Progenitor cell of endocrine pancreas (in vitro differentiated cells): ENCODE measurements at regions not wholly inside any gene's neighbourhood (a gene's known extent, or its start where the extent isn't known, plus 50 kb on each side); places are given as distances from the start of the nearest gene placed in this dataset.

ENCODE experiments used
- DNase-seq: peaks from one replicate; pipeline ENCODE4 v3.0.0; 2021; ENCODE audit warnings: low spot score; ENCODE audit not compliant: unreplicated experiment
- H3K27ac Mint-ChIP-seq: 2 replicates; pipeline ENCODE4 v1.8.0; 2021; ENCODE audit warnings: mild to moderate bottlenecking, moderate library complexity, mixed read lengths
- H3K27me3 Mint-ChIP-seq: 2 replicates; pipeline ENCODE4 v1.8.0; 2021; ENCODE audit warnings: mixed read lengths
- H3K36me3 Mint-ChIP-seq: 2 replicates; pipeline ENCODE4 v1.8.0; 2022; ENCODE audit warnings: mixed read lengths; ENCODE audit not compliant: insufficient read depth
- H3K4me1 Mint-ChIP-seq: 2 replicates; pipeline ENCODE4 v1.8.0; 2021; ENCODE audit warnings: low read depth, mixed read lengths
- H3K4me3 Mint-ChIP-seq: 2 replicates; pipeline ENCODE4 v1.8.0; 2021; ENCODE audit warnings: low read depth, mild to moderate bottlenecking, moderate library complexity, mixed read lengths
- H3K9me3 Mint-ChIP-seq: 2 replicates; pipeline ENCODE4 v1.8.0; 2021; ENCODE audit warnings: low read depth, mixed read lengths
- CTCF ChIP-seq: fragments of 200-600 bp; sonication (generic); IDR thresholded peaks from one replicate; pipeline ENCODE4 v1.5.0; 2021; ENCODE audit warnings: antibody characterized with exemption, mild to moderate bottlenecking; ENCODE audit not compliant: unreplicated experiment

GRCh38 chr13:82257790-82258507, 1624.3 kb downstream of the SLITRK1 start:
- no peak for TF ChIP-seq CTCF
- DNase-seq: no peak
- Mint-ChIP-seq H3K4me3 (no peak overlapping the region), H3K9me3 (peaks cover 7% of the 10 kb centered on the region), H3K36me3 (no peaks in the 10 kb centered on the region), H3K27me3 (no peaks in the 10 kb centered on the region), H3K4me1 (no peaks in the 10 kb centered on the region), H3K27ac (no peak overlapping the region)

GRCh38 chr13:82248762-82249161, 1633.5 kb downstream of the SLITRK1 start:
- no peak for TF ChIP-seq CTCF
- peaks cover 3% of the 10 kb centered on the region for H3K4me1 Mint-ChIP-seq
- H3K4me3 Mint-ChIP-seq: no peak overlapping the region
- no peaks in the 10 kb centered on the region for H3K36me3 Mint-ChIP-seq
- H3K27me3 Mint-ChIP-seq: no peaks in the 10 kb centered on the region
- DNase-seq: no peak
- H3K9me3 Mint-ChIP-seq: no peaks in the 10 kb centered on the region
- no peak overlapping the region for H3K27ac Mint-ChIP-seq

- Mint-ChIP-seq H3K27me3 (no peaks in the 10 kb centered on the region), H3K4me3 (no peak overlapping the region), H3K36me3 (no peaks in the 10 kb centered on the region), H3K27ac (no peak overlapping the region), H3K9me3 (no peaks in the 10 kb centered on the region), H3K4me1 (peaks cover 3% of the 10 kb centered on the region)
- TF ChIP-seq CTCF: no peak
- no peak for DNase-seq
Observed at GRCh38 chr13:82245860-82246259, 1636.4 kb downstream of the SLITRK1 start.

GRCh38 chr13:82224806-82225205, 1657.5 kb downstream of the SLITRK1 start:
- Mint-ChIP-seq H3K9me3 (peaks cover 6% of the 10 kb centered on the region), H3K27me3 (no peaks in the 10 kb centered on the region), H3K4me3 (no peak overlapping the region), H3K4me1 (no peaks in the 10 kb centered on the region), H3K27ac (no peak overlapping the region), H3K36me3 (peaks cover 2% of the 10 kb centered on the region)
- TF ChIP-seq CTCF: no peak
- DNase-seq: no peak

GRCh38 chr13:82221621-82222020, 1660.7 kb downstream of the SLITRK1 start:
- no peak for TF ChIP-seq CTCF
- Mint-ChIP-seq H3K9me3 (no peaks in the 10 kb centered on the region), H3K27me3 (no peaks in the 10 kb centered on the region), H3K4me3 (no peak overlapping the region), H3K27ac (no peak overlapping the region), H3K36me3 (no peaks in the 10 kb centered on the region), H3K4me1 (no peaks in the 10 kb centered on the region)
- no peak for DNase-seq
